HepG2 (cell line): ENCODE measurements at regions not wholly inside any gene's neighbourhood (a gene's known extent, or its start where the extent isn't known, plus 50 kb on each side); places are given as distances from the start of the nearest gene placed in this dataset.

Experiments
- ATAC-seq: fragments of 200-7000 bp; cut with Tn5 transposase; 3 replicates; pipeline ENCODE4 v1.9.1; 2020; ENCODE audit warnings: mild to moderate bottlenecking, moderate library complexity
- BruUV-seq: library from RNA; stranded (reverse); fragments of 400-500 nt; replicated peaks from 2 replicates; lab custom pipeline; 2021; lab: Mats Ljungman, UMichigan
- CTCF ChIA-PET: fragments of 300-600 bp; formaldehyde crosslinking; extraction: SDS; loops from one replicate; lab custom pipeline; 2021; ENCODE audit warnings: low total read pairs, inconsistent platforms, low intra/inter-chr PET ratio; lab: Yijun Ruan, JAX
- POLR2A ChIA-PET: fragments of 350-600 bp; sonication (Branson Sonifier 250); formaldehyde crosslinking; loops from one replicate; lab custom pipeline; 2020; ENCODE audit warnings: antibody characterized with exemption, inconsistent platforms; lab: Yijun Ruan, JAX
- DNase-seq: peaks from one replicate; pipeline ENCODE4 v3.0.0-alpha.2; 2015; ENCODE audit warnings: low spot score
- FAIRE-seq: peaks from 3 replicates; lab custom pipeline; 2011; peaks lifted over from hg19 to GRCh38; lab: Jason Lieb, UNC
- H2AFZ ChIP-seq: one replicate; pipeline ENCODE4 v1.6.1; 2011; ENCODE audit warnings: low read length, inconsistent platforms
- H3K27ac ChIP-seq: fragments of 300-600 bp; 3 replicates; pipeline ENCODE4 v1.8.0; 2011; ENCODE audit warnings: mixed run types, mild to moderate bottlenecking, mixed read lengths, low read length, inconsistent platforms; ENCODE audit not compliant: insufficient read depth; ENCODE audit errors: extremely low read length
- H3K27me3 ChIP-seq, 2 experiments: fragments of 200-600 bp in 1 of 2; 2 replicates in 1 of 2; 3 replicates in 1 of 2; pipeline versions ENCODE4 v1.6.0 to v1.8.0; 2011; ENCODE audit warnings: low read length in 2 of 2, mild to moderate bottlenecking in 2 of 2, moderate library complexity in 2 of 2, inconsistent platforms in 1 of 2; ENCODE audit not compliant: insufficient read depth in 2 of 2, control insufficient read depth in 1 of 2
- H3K36me3 ChIP-seq, 2 experiments: fragments of 200-600 bp in 1 of 2; replicated peaks in 1 of 2; 2 replicates in 1 of 2; 3 replicates in 1 of 2; pipeline versions ENCODE4 v1.5.1 to v1.8.0; 2011; ENCODE audit warnings: low read length in 2 of 2, inconsistent platforms in 1 of 2; ENCODE audit not compliant: insufficient read depth in 2 of 2, control insufficient read depth in 1 of 2
- H3K4me1 ChIP-seq: 2 replicates; pipeline ENCODE4 v1.5.1; 2012; ENCODE audit warnings: low read length, inconsistent platforms; ENCODE audit not compliant: insufficient read depth
- H3K4me2 ChIP-seq: 2 replicates; pipeline ENCODE4 v1.6.0; 2011; ENCODE audit warnings: low read depth, low read length, inconsistent platforms
- H3K4me3 ChIP-seq, 3 experiments: fragments of 200-600 bp in 1 of 3; sonication (generic), shearing (Covaris generic) in 1 of 3; replicated peaks in 1 of 3; 2 replicates each; pipeline ENCODE4 v1.5.1; 2011 to 2016; ENCODE audit warnings: low read length in 3 of 3, inconsistent platforms in 2 of 3, low read depth in 2 of 3, mild to moderate bottlenecking in 2 of 3, control low read depth in 1 of 3, mixed read lengths in 1 of 3; ENCODE audit not compliant: insufficient read depth in 1 of 3
- H3K79me2 ChIP-seq: one replicate; pipeline ENCODE4 v1.6.1; 2011; ENCODE audit warnings: low read length, inconsistent platforms; ENCODE audit not compliant: insufficient read depth
- H3K9ac ChIP-seq: 2 replicates; pipeline ENCODE4 v1.6.0; 2011; ENCODE audit warnings: mild to moderate bottlenecking, low read depth, low read length, inconsistent platforms; ENCODE audit not compliant: insufficient read depth
- H3K9me3 ChIP-seq: 2 replicates; pipeline ENCODE4 v1.5.1; 2012; ENCODE audit warnings: mild to moderate bottlenecking, low read length
- H4K20me1 ChIP-seq: 2 replicates; pipeline ENCODE4 v1.6.0; 2011; ENCODE audit warnings: inconsistent platforms, mild to moderate bottlenecking, low read length, moderate library complexity; ENCODE audit not compliant: insufficient read depth
- CAMTA2 ChIP-seq: sonication (generic); formaldehyde crosslinking; IDR thresholded peaks from 2 replicates; pipeline ENCODE4 v1.4.0; 2020; ENCODE audit warnings: mild to moderate bottlenecking, missing genetic modification reagents, borderline replicate concordance
- FOXK1 ChIP-seq: sonication (generic); formaldehyde crosslinking; IDR thresholded peaks from 2 replicates; pipeline ENCODE4 v1.4.0; 2020; ENCODE audit warnings: low read depth, missing genetic modification reagents, borderline replicate concordance
- NR2F1 ChIP-seq, 2 experiments: fragments of 450-650 bp in 1 of 2; formaldehyde crosslinking in 1 of 2; IDR thresholded peaks; 2 replicates each; pipeline versions ENCODE4 v1.5.0 to v1.6.1; 2016 to 2020; ENCODE audit warnings: mild to moderate bottlenecking in 1 of 2, missing compliant biosample characterization in 1 of 2, missing genetic modification reagents in 1 of 2, moderate library complexity in 1 of 2
- PAX8 ChIP-seq: sonication (generic); formaldehyde crosslinking; IDR thresholded peaks from 2 replicates; pipeline ENCODE4 v1.8.0; 2022; ENCODE audit warnings: mild to moderate bottlenecking, missing genetic modification reagents, borderline replicate concordance
- RXRB ChIP-seq: IDR thresholded peaks from 2 replicates; pipeline ENCODE4 v1.6.1; 2016; ENCODE audit warnings: borderline replicate concordance, missing genetic modification reagents, missing compliant biosample characterization
- SIN3A ChIP-seq: IDR thresholded peaks from 2 replicates; pipeline ENCODE4 v1.6.1; 2011; ENCODE audit warnings: low read depth, mild to moderate bottlenecking, control low read depth, low read length, borderline replicate concordance
- SOX6 ChIP-seq, 2 experiments: fragments of 450-650 bp in 1 of 2; sonication (generic) in 1 of 2; formaldehyde crosslinking in 1 of 2; IDR thresholded peaks; 2 replicates each; pipeline versions ENCODE4 v1.4.0 to v1.6.1; 2017 to 2020; ENCODE audit warnings: antibody characterized with exemption in 1 of 2, mild to moderate bottlenecking in 1 of 2, missing genetic modification reagents in 1 of 2
- SSRP1 ChIP-seq: IDR thresholded peaks from 2 replicates; pipeline ENCODE4 v1.6.1; 2016; ENCODE audit warnings: control low read depth
- TCF12 ChIP-seq, 2 experiments: fragments of 450-650 bp in 1 of 2; sonication (generic) in 1 of 2; formaldehyde crosslinking in 1 of 2; IDR thresholded peaks; 2 replicates each; pipeline versions ENCODE4 v1.6.1 to v1.8.0; 2017 to 2022; ENCODE audit warnings: antibody characterized with exemption in 1 of 2, mild to moderate bottlenecking in 1 of 2, missing genetic modification reagents in 1 of 2, moderate library complexity in 1 of 2
- TSC22D2 ChIP-seq: sonication (generic); formaldehyde crosslinking; IDR thresholded peaks from 2 replicates; pipeline ENCODE4 v1.5.1; 2020; ENCODE audit warnings: missing genetic modification reagents, mild to moderate bottlenecking, borderline replicate concordance
- ZC3H13 ChIP-seq: sonication (generic); formaldehyde crosslinking; IDR thresholded peaks from 2 replicates; pipeline ENCODE4 v1.8.1; 2023; ENCODE audit warnings: mild to moderate bottlenecking, missing genetic modification reagents, moderate library complexity
- ZFP36L1 ChIP-seq: sonication (generic); formaldehyde crosslinking; IDR thresholded peaks from 2 replicates; pipeline ENCODE4 v1.8.0; 2022; ENCODE audit warnings: mild to moderate bottlenecking, missing genetic modification reagents, moderate library complexity
- ZNF552 ChIP-seq: sonication (generic); formaldehyde crosslinking; IDR thresholded peaks from 2 replicates; pipeline ENCODE4 v1.9.0; 2022; ENCODE audit warnings: missing genetic modification reagents, mild to moderate bottlenecking, borderline replicate concordance
- ZNF749 ChIP-seq: sonication (generic); formaldehyde crosslinking; IDR thresholded peaks from 2 replicates; pipeline ENCODE4 v1.8.0; 2022; ENCODE audit warnings: mild to moderate bottlenecking, missing genetic modification reagents, moderate library complexity, borderline replicate concordance
- in situ Hi-C: cut with HindIII; loops from 2 replicates; pipeline ENCODE4 v1.10.0; 2017; ENCODE audit warnings: low pct_unique_long_range_greater_than_20kb; ENCODE audit not compliant: extremely low pct_ligation_motif_present
- intact Hi-C: fragments of 100-400 bp; cut with micrococcal nuclease; formaldehyde crosslinking; loops from one replicate; pipeline ENCODE4 v1.10.0; 2022; ENCODE audit not compliant: unreplicated experiment
- TF ChIP-seq, protein P1 (sequence below): sonication (generic); formaldehyde crosslinking; IDR thresholded peaks from 2 replicates; pipeline ENCODE4 v1.4.0; 2020; ENCODE audit warnings: mild to moderate bottlenecking, missing genetic modification reagents
- TF ChIP-seq, protein P2 (sequence below): fragments of 450-650 bp; IDR thresholded peaks from 2 replicates; pipeline ENCODE4 v1.6.1; 2017; ENCODE audit warnings: mild to moderate bottlenecking
- TF ChIP-seq, protein P3 (sequence below): sonication (generic); formaldehyde crosslinking; IDR thresholded peaks from 2 replicates; pipeline ENCODE4 v1.5.1; 2020; ENCODE audit warnings: mild to moderate bottlenecking, missing genetic modification reagents, borderline replicate concordance
- TF ChIP-seq, protein P4 (sequence below): sonication (generic); formaldehyde crosslinking; IDR thresholded peaks from 2 replicates; pipeline ENCODE4 v1.5.0; 2020; ENCODE audit warnings: missing genetic modification reagents

DNA sequence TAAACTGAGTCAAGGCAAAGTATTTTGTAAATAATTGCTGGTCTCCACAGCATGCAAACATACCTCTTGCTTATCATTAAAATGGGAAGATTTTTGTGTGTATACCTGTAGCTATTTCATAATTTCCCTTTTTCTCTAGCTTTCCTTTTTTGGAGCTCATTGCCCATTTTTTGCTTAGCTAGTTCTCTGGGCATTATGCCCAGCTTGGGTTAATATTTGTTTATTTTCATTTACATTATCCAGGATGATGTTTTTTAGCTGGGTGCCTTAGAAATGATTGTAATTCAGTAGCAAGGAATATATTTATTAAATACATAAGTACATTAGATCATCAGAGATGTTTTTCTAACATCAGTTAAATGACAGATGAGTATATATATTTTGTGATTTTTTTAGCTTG lies 1271.7 kb upstream of the GBE1 start:
- H3K4me2 ChIP-seq, result no peak overlapping the region
- CTCF ChIA-PET, result no interaction called here
- no TSS peak for BruUV-seq
- H3K79me2 ChIP-seq, result no peaks in the 10 kb centered on the region
- H4K20me1 ChIP-seq, result no peaks in the 10 kb centered on the region
- H3K9ac ChIP-seq, result no peak overlapping the region
- ATAC-seq (no peak), FAIRE-seq (no peak), DNase-seq (no peak)
- intact Hi-C loops, result no loop called here
- H2AFZ ChIP-seq, result no peak overlapping the region
- H3K9me3 ChIP-seq, result no peaks in the 10 kb centered on the region
- TF ChIP-seq CAMTA2 (CRISPR knock-in tag) (no peak), NR2F1 (CRISPR knock-in tag; IDR thresholded peaks at IDR 0.05) (no peak), RXRB (CRISPR knock-in tag) (no peak), ZFP36L1 (no peak), TCF12 (IDR thresholded peaks at IDR 0.05) (no peak), TCF12 (CRISPR knock-in tag; IDR thresholded peaks at IDR 0.05) (no peak), SOX6 (IDR thresholded peaks at IDR 0.05) (no peak), SOX6 (CRISPR knock-in tag; IDR thresholded peaks at IDR 0.05) (no peak), ZC3H13 (CRISPR knock-in tag) (no peak), PAX8 (CRISPR knock-in tag) (no peak), FOXK1 (CRISPR knock-in tag) (no peak), SIN3A (no peak), ZNF552 (CRISPR knock-in tag) (no peak), SSRP1 (no peak), TSC22D2 (no peak), ZNF749 (no peak)
- TF ChIP-seq, protein P1, sequence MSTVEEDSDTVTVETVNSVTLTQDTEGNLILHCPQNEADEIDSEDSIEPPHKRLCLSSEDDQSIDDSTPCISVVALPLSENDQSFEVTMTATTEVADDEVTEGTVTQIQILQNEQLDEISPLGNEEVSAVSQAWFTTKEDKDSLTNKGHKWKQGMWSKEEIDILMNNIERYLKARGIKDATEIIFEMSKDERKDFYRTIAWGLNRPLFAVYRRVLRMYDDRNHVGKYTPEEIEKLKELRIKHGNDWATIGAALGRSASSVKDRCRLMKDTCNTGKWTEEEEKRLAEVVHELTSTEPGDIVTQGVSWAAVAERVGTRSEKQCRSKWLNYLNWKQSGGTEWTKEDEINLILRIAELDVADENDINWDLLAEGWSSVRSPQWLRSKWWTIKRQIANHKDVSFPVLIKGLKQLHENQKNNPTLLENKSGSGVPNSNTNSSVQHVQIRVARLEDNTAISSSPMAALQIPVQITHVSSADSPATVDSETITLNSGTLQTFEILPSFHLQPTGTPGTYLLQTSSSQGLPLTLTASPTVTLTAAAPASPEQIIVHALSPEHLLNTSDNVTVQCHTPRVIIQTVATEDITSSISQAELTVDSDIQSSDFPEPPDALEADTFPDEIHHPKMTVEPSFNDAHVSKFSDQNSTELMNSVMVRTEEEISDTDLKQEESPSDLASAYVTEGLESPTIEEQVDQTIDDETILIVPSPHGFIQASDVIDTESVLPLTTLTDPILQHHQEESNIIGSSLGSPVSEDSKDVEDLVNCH (CRISPR knock-in tag), result no peak
- TF ChIP-seq, protein P2, sequence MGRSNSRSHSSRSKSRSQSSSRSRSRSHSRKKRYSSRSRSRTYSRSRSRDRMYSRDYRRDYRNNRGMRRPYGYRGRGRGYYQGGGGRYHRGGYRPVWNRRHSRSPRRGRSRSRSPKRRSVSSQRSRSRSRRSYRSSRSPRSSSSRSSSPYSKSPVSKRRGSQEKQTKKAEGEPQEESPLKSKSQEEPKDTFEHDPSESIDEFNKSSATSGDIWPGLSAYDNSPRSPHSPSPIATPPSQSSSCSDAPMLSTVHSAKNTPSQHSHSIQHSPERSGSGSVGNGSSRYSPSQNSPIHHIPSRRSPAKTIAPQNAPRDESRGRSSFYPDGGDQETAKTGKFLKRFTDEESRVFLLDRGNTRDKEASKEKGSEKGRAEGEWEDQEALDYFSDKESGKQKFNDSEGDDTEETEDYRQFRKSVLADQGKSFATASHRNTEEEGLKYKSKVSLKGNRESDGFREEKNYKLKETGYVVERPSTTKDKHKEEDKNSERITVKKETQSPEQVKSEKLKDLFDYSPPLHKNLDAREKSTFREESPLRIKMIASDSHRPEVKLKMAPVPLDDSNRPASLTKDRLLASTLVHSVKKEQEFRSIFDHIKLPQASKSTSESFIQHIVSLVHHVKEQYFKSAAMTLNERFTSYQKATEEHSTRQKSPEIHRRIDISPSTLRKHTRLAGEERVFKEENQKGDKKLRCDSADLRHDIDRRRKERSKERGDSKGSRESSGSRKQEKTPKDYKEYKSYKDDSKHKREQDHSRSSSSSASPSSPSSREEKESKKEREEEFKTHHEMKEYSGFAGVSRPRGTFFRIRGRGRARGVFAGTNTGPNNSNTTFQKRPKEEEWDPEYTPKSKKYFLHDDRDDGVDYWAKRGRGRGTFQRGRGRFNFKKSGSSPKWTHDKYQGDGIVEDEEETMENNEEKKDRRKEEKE, result no peak
- TF ChIP-seq, protein P3, sequence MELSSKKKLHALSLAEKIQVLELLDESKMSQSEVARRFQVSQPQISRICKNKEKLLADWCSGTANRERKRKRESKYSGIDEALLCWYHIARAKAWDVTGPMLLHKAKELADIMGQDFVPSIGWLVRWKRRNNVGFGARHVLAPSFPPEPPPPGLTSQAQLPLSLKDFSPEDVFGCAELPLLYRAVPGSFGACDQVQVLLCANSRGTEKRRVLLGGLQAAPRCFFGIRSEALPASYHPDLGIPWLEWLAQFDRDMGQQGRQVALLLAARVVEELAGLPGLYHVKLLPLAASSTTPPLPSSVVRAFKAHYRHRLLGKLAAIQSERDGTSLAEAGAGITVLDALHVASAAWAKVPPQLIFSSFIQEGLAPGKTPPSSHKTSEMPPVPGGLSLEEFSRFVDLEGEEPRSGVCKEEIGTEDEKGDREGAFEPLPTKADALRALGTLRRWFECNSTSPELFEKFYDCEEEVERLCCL (CRISPR knock-in tag), result no peak
- TF ChIP-seq, protein P4, sequence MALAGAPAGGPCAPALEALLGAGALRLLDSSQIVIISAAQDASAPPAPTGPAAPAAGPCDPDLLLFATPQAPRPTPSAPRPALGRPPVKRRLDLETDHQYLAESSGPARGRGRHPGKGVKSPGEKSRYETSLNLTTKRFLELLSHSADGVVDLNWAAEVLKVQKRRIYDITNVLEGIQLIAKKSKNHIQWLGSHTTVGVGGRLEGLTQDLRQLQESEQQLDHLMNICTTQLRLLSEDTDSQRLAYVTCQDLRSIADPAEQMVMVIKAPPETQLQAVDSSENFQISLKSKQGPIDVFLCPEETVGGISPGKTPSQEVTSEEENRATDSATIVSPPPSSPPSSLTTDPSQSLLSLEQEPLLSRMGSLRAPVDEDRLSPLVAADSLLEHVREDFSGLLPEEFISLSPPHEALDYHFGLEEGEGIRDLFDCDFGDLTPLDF (CRISPR knock-in tag), result no peak
- no peaks in the 10 kb centered on the region for H3K27me3 ChIP-seq
- no peak overlapping the region for H3K4me3 ChIP-seq
- in situ Hi-C loops, result no loop called here
- no peak overlapping the region for H3K27ac ChIP-seq
- no peaks in the 10 kb centered on the region for H3K36me3 ChIP-seq
- POLR2A ChIA-PET, result no interaction called here
- H3K4me1 ChIP-seq, result no peaks in the 10 kb centered on the region
